IPS DF 4.7 (cell line): ENCODE measurements at regions not wholly inside any gene's neighbourhood (a gene's known extent, or its start where the extent isn't known, plus 50 kb on each side); places are given as distances from the start of the nearest gene placed in this dataset.

ENCODE experiments used
- DNase-seq: peaks from one replicate; pipeline ENCODE4 v3.0.0-alpha.2; 2013; ENCODE audit warnings: low spot score; ENCODE audit errors: extremely low read depth

GRCh38 chr17:14833201-14833785, 431.8 kb downstream of the PMP22 start:
- DNase-seq = no peak

DNA sequence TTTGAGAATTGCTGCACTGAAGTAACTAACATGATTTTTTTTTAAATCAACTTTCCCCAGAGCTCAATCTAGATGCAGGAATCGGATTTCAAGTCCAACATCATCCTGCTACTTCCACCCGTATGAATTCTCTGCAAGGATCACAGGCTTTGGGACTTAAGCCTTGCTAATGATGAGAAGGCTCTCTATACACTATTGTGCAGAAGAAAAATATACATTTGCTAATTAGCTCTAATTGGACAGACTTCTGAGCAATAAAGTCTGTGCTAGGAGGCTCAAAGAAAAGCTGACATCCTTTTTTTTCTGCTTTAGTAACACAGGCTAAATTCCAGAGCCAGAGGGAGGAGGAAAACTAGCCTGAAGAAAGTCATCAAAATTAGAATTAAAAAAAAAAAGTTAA, 433.6 kb downstream of the PMP22 start:
- no peak for DNase-seq

GRCh38 chr17:14827396-14827919, 437.7 kb downstream of the PMP22 start:
- DNase-seq = no peak

GRCh38 chr17:14826358-14826757, 438.8 kb downstream of the PMP22 start:
- no peak for DNase-seq

GRCh38 chr17:14818469-14818868, 446.7 kb downstream of the PMP22 start:
- DNase-seq = no peak

GRCh38 chr17:14815079-14815478, 450.0 kb downstream of the PMP22 start:
- DNase-seq = no peak

DNA sequence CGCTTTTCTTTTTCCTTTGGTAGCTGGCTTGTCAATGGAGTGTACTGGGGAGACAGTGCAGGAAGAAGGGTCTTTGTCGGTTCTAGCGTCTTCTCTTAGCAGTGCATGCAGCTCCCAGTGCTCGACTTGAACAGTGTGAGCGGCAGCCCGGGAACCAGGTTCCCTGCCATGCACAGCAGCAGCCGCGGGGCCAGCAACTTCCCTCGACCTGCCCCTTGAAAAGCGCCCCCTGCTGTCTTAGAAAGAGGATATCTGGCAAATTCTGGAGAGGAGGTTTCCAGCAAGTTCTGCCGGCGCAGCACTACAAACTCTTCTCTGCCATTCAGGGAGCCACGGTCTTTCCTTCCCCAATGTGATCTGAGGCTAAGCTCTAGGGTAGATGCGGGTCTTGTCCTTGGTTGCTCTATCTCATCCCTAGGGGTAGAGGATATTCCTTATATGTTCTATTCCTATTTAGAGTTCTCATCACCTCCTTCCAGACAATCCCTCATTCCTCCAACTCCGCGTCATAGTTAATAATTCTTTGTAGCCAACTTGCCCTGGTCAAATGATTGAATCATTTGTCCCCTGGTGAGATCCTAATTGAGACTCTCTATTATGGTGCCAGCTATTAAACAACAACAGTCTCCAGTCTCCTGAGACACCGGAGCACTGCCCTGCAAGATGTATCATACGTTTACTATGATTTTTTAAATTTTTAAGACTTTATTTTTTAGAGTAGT, 451.3 kb downstream of the PMP22 start:
- DNase-seq = peak; percentile 30

DNA sequence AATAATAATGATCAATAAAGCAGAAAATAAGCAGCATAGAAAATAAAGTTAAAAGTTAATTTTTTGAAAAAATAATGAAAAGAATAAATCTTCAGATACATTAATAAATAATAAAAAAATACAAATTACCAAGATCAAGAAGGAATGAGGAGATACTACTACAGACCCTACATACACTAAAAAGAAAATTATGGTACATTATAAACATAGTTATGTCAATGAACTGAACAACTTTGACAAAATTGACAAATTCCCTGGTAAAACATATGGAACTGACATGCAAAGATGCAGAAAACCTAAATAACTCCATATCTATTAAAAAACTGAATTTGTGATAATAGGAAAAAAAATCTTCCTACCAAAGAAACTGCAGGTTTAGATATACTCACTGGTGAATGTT, 456.7 kb downstream of the PMP22 start:
- no peak for DNase-seq

DNA sequence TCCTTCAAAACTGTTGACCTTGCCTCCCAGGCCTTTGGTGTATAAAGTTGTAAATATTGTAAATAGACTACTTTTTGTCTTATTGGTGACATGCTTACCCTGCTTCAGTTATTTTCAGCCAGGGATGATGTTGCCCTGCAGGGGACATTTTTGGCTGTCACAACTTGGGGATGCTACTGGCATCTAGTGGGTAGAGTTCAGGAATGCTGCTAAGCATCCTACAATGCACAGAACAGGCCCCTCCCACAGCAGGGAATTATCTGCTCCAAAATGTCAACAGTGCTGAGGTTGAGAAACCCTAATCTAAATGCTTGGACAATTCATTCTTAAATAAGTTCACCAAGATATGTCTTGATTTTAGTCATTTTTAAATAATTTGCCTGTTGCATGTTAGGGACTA, 459.8 kb downstream of the PMP22 start:
- DNase-seq = no peak

DNA sequence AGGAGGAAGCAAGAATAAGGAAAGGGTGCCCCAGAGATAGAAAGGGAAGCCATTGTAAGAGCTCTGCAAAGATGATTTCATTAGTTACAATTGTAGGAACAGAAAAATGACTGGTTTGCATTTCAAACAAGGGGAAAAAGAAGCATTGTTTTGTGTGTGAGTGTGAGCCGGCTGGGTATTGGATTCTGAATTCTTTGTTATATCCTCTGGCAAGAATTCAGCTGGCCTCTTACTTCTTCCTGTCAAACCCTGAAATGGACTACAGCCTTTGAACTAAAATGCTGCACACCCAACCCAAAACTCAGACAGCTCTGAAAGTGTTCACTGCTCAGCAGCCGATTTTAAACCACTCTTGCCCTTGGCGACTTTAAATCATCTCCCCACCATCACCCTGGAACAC, 461.3 kb downstream of the PMP22 start:
- no peak for DNase-seq

- DNase-seq = no peak
Observed at GRCh38 chr17:14797801-14798200, 467.3 kb downstream of the PMP22 start.

- DNase-seq = no peak
Observed at GRCh38 chr17:14797021-14797420, 468.1 kb downstream of the PMP22 start.

GRCh38 chr17:14794961-14795360, 470.2 kb downstream of the PMP22 start:
- no peak for DNase-seq

- DNase-seq = no peak
Observed at GRCh38 chr17:14793237-14793636, 471.9 kb downstream of the PMP22 start.

- no peak for DNase-seq
Observed at GRCh38 chr17:14792746-14793145, 472.4 kb downstream of the PMP22 start.

- no peak for DNase-seq
Observed at GRCh38 chr17:14791221-14791620, 473.9 kb downstream of the PMP22 start.

DNA sequence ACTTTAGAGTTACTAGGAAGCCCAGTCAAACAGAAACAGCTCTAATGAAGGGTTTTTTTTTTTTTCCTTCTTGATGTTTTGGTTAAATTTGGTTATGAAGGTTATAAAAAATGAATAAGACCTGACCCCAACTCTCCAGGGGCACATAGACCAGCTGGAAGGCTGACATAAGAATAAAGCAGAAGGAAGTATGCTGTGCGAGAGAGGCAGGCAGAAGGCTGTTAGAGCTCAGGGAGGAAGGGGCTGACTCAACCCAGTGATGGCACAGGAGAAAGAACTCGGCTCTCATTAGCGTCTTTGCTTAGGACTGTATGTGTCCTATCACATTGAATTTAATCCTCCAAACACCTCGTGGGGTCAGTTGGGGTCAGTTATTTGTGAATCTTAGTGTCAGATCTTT, 474.6 kb downstream of the PMP22 start:
- DNase-seq = no peak

GRCh38 chr17:14784997-14785696, 480.0 kb downstream of the PMP22 start:
- no peak for DNase-seq

DNA sequence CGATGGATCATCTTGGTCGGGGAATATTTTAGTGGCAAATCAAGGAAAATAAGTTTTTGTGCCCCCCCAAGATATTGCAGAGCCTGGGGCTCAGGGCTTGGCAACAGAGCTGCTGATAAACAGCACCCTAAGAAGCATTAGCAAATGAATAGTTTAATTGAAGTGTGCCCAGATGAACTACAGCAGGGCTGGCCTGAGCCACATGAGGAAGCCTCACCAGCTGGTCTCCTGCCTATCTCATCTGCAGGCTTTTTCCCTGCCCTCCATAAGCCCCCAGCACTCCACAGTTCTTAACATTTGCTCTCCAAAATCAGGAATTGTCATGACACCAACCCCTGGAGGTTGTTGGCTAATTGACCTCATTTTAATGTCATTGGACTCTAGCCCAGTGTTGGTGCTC, 480.2 kb downstream of the HS3ST3B1 start:
- DNase-seq = no peak

GRCh38 chr17:14780097-14780651, 479.3 kb downstream of the HS3ST3B1 start:
- DNase-seq = no peak

DNA sequence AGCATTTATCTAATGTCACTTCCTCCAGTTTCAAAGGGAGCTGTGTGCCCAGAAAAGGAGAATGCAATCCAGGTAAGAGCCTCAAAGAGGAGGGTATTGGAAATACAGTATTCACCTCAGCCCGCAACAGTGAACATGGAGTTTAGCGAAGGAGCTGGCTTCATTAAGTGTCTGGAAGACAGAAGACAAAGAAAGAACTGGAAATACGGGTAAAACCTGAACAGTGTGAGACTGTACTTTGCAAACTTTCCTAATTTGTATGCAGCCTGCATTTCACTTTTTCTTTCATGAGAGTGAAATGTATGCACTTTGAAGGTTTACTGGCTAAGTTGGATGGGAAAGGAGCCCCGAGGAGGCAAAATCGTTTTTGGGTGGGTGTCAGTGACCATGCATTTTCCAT, 478.4 kb downstream of the HS3ST3B1 start:
- no peak for DNase-seq

DNA sequence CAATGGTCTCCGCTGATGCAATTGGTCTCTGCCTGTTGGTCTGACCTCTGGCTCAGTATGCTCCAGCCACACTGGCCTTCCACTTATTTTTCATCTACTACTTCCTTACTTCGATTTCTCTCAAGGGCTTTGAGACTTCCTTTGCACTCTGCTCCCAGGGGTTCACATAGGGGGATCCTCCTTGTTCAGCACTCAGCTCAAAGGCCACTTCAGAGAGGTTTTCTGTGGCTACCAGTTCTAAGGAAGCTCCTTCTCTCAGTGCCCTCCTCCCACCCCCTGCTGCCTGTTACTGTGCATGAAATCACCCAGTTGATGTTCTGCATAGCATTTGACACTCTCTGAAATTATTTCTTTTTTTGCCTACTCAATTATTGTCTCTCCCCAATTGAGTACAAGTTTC, 476.4 kb downstream of the HS3ST3B1 start:
- no peak for DNase-seq
